Lung (tissue), 11 donors: ENCODE measurements at regions not wholly inside any gene's neighbourhood (a gene's known extent, or its start where the extent isn't known, plus 50 kb on each side); places are given as distances from the start of the nearest gene placed in this dataset.

ENCODE experiments used
- ATAC-seq: fragments of 200-7000 bp; cut with Tn5 transposase; one replicate; pipeline ENCODE4 v1.9.1; 2020; ENCODE audit warnings: moderate number of reproducible peaks; ENCODE audit not compliant: insufficient read depth, low FRiP score
- DNase-seq, 3 donors: peaks; one replicate each; pipeline ENCODE4 v3.0.0-alpha.2; 2013 to 2017
- H3K27ac ChIP-seq, 2 donors: one replicate each; pipeline ENCODE4 v1.5.1; 2013; ENCODE audit warnings: mild to moderate bottlenecking in 2 of 2, moderate library complexity in 2 of 2, control low read depth in 1 of 2, inconsistent platforms in 1 of 2, low read depth in 1 of 2, low read length in 1 of 2
- H3K27me3 ChIP-seq, 3 donors: one replicate each; pipeline ENCODE4 v1.5.1; 2013; ENCODE audit warnings: low read length in 2 of 3; ENCODE audit not compliant: control insufficient read depth in 3 of 3, insufficient read depth in 3 of 3
- H3K36me3 ChIP-seq, 4 donors: one replicate each; pipeline ENCODE4 v1.5.1; 2013; ENCODE audit warnings: low read length in 4 of 4, mild to moderate bottlenecking in 1 of 4, moderate library complexity in 1 of 4; ENCODE audit not compliant: control insufficient read depth in 4 of 4, insufficient read depth in 4 of 4
- H3K4me1 ChIP-seq, 5 donors: one replicate each; pipeline ENCODE4 v1.5.1; 2013; ENCODE audit warnings: low read length in 5 of 5, mild to moderate bottlenecking in 2 of 5, moderate library complexity in 1 of 5; ENCODE audit not compliant: control insufficient read depth in 5 of 5, insufficient read depth in 5 of 5
- H3K4me3 ChIP-seq: one replicate; pipeline ENCODE4 v1.5.1; 2013; ENCODE audit warnings: mild to moderate bottlenecking, control low read depth, moderate library complexity
- H3K9ac ChIP-seq, 2 donors: one replicate each; pipeline ENCODE4 v1.5.1; 2013; ENCODE audit warnings: low read length in 2 of 2, control low read depth in 1 of 2; ENCODE audit not compliant: insufficient read depth in 1 of 2
- H3K9me3 ChIP-seq, 4 donors: one replicate each; pipeline ENCODE4 v1.5.1; 2013; ENCODE audit warnings: low read length in 3 of 4, mild to moderate bottlenecking in 1 of 4, moderate library complexity in 1 of 4; ENCODE audit not compliant: control insufficient read depth in 4 of 4, insufficient read depth in 3 of 4
- WGBS, 2 donors: extraction: QIAGEN DNeasy Blood & Tissue Kit; methylation state at CpG; one replicate each; pipeline ENCODE4 v1.1.7; 2013; 5-methylcytosine and 5-hydroxymethylcytosine counted together
- TF ChIP-seq, protein P1 (sequence below): IDR thresholded peaks from 2 replicates; pipeline ENCODE4 v1.5.1; 2012; ENCODE audit warnings: mild to moderate bottlenecking; ENCODE audit errors: control extremely low read depth, extremely low read depth
- donor health status: control.
- donor health status: control.
- donor health status: Bipolar disorder and iron deficiency.
- donor health status: healthy.
- donor health status: DM: yes; HTN: yes; CAD: no.

- WGBS, 2 donors = 88 to 92% methylated on average over 18 of the region's 18 CpGs
- H3K36me3 ChIP-seq = no peaks in the 10 kb centered on the region
- H3K9ac ChIP-seq = no peak overlapping the region
- no peak overlapping the region for H3K4me3 ChIP-seq
- no peaks in the 10 kb centered on the region for H3K9me3 ChIP-seq
- TF ChIP-seq, protein P1, sequence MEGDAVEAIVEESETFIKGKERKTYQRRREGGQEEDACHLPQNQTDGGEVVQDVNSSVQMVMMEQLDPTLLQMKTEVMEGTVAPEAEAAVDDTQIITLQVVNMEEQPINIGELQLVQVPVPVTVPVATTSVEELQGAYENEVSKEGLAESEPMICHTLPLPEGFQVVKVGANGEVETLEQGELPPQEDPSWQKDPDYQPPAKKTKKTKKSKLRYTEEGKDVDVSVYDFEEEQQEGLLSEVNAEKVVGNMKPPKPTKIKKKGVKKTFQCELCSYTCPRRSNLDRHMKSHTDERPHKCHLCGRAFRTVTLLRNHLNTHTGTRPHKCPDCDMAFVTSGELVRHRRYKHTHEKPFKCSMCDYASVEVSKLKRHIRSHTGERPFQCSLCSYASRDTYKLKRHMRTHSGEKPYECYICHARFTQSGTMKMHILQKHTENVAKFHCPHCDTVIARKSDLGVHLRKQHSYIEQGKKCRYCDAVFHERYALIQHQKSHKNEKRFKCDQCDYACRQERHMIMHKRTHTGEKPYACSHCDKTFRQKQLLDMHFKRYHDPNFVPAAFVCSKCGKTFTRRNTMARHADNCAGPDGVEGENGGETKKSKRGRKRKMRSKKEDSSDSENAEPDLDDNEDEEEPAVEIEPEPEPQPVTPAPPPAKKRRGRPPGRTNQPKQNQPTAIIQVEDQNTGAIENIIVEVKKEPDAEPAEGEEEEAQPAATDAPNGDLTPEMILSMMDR = no peak
- DNase-seq (no peak), ATAC-seq (no peak)
- peaks cover 0 to 7% (median 3%) of the 10 kb centered on the region in 3 donors for H3K27me3 ChIP-seq
- H3K27ac ChIP-seq = no peak overlapping the region
- peaks cover 0 to 4% (median 3%) of the 10 kb centered on the region in 5 donors for H3K4me1 ChIP-seq
Measured at GRCh38 chr13:30124131-30124768, 183.1 kb downstream of the KATNAL1 start.

- Histone ChIP-seq H3K27ac (no peak overlapping the region), H3K27me3 (peaks cover 0 to 9% (median 4%) of the 10 kb centered on the region in 3 donors), H3K36me3 (no peaks in the 10 kb centered on the region), H3K9me3 (no peaks in the 10 kb centered on the region), H3K4me1 (peaks cover 0 to 5% (median 3%) of the 10 kb centered on the region in 5 donors), H3K9ac (no peak overlapping the region), H3K4me3 (no peak overlapping the region)
- TF ChIP-seq, protein P1 = no peak
- 98% methylated on average over 8 of the region's 8 CpGs for WGBS, 2 donors
- no peak for DNase-seq
- no peak for ATAC-seq
Measured at GRCh38 chr13:30123575-30123974, 183.8 kb downstream of the KATNAL1 start.

DNA sequence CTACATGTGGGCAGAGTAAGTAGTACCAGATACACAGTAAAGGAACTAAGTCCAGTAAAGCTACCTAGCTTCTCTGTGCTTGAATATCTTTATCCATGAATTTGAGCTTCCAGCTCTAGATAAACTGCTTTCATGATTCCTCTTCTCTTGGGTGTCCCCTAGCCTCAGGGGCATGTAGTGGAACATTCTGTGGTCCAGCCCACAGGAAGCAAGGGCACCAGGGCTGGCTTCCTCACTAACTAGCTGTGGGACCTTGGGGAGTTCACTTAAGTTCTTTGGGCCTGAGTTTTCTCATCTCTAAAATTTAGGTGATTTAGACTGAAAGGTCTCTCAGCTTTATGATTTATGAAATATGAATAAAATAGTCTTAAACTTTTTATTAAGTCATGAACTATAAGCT lies 185.7 kb downstream of the KATNAL1 start:
- DNase-seq (no peak), ATAC-seq (no peak)
- Histone ChIP-seq H3K27ac (no peak overlapping the region), H3K4me1 (peaks cover 0 to 5% (median 3%) of the 10 kb centered on the region in 5 donors), H3K9ac (no peak overlapping the region), H3K9me3 (no peaks in the 10 kb centered on the region), H3K36me3 (no peaks in the 10 kb centered on the region), H3K4me3 (no peak overlapping the region), H3K27me3 (peaks cover 0 to 18% (median 4%) of the 10 kb centered on the region in 3 donors)
- TF ChIP-seq, protein P1 = no peak

- no peaks in the 10 kb centered on the region for H3K9me3 ChIP-seq
- H3K27ac ChIP-seq = no peak overlapping the region
- H3K4me3 ChIP-seq = no peak overlapping the region
- H3K27me3 ChIP-seq = peaks cover 0 to 18% (median 4%) of the 10 kb centered on the region in 3 donors
- no peaks in the 10 kb centered on the region for H3K36me3 ChIP-seq
- no peak for DNase-seq
- H3K4me1 ChIP-seq = peaks cover 0 to 5% (median 3%) of the 10 kb centered on the region in 5 donors
- ATAC-seq = no peak
- WGBS, 2 donors = 62 to 91% methylated on average over 2 of the region's 2 CpGs
- no peak overlapping the region for H3K9ac ChIP-seq
- TF ChIP-seq, protein P1 = no peak
Measured at GRCh38 chr13:30121244-30121643, 186.1 kb downstream of the KATNAL1 start.
